H9 (cell line): ENCODE measurements at regions not wholly inside any gene's neighbourhood (a gene's known extent, or its start where the extent isn't known, plus 50 kb on each side); places are given as distances from the start of the nearest gene placed in this dataset.

ENCODE experiments used
- DNase-seq: peaks from one replicate; pipeline ENCODE4 v3.0.0-alpha.2; 2017
- H2AFZ ChIP-seq: one replicate; pipeline ENCODE4 v1.6.1; 2013; ENCODE audit warnings: mild to moderate bottlenecking, low read length, control low read depth, moderate library complexity
- H2AK5ac ChIP-seq: 2 replicates; pipeline ENCODE4 v1.6.1; 2013; ENCODE audit warnings: low read length, control low read depth, mixed read lengths; ENCODE audit not compliant: insufficient read length
- H2BK120ac ChIP-seq: one replicate; pipeline ENCODE4 v1.6.1; 2013; ENCODE audit warnings: low read depth, mild to moderate bottlenecking, low read length, control low read depth, inconsistent platforms; ENCODE audit not compliant: poor library complexity, severe bottlenecking
- H2BK12ac ChIP-seq: 2 replicates; pipeline ENCODE4 v1.6.1; 2013; ENCODE audit warnings: low read length, control low read depth, mixed read lengths, low read depth; ENCODE audit not compliant: insufficient read length
- H2BK15ac ChIP-seq: 2 replicates; pipeline ENCODE4 v1.6.1; 2013; ENCODE audit warnings: low read depth, low read length, control low read depth
- H2BK20ac ChIP-seq: one replicate; pipeline ENCODE4 v1.6.1; 2013; ENCODE audit warnings: low read depth, mild to moderate bottlenecking, low read length, control low read depth, inconsistent platforms; ENCODE audit not compliant: poor library complexity, severe bottlenecking
- H2BK5ac ChIP-seq: 2 replicates; pipeline ENCODE4 v1.6.1; 2013; ENCODE audit warnings: low read length, control low read depth, mixed read lengths; ENCODE audit not compliant: insufficient read length
- H3K14ac ChIP-seq: 2 replicates; pipeline ENCODE4 v1.6.1; 2013; ENCODE audit warnings: low read length, control low read depth; ENCODE audit not compliant: insufficient read depth
- H3K18ac ChIP-seq: 2 replicates; pipeline ENCODE4 v1.6.1; 2013; ENCODE audit warnings: low read depth, mild to moderate bottlenecking, mixed read lengths, low read length, control low read depth; ENCODE audit not compliant: insufficient read length
- H3K23ac ChIP-seq: 2 replicates; pipeline ENCODE4 v1.6.1; 2013; ENCODE audit warnings: low read length, control low read depth, mixed read lengths, low read depth; ENCODE audit not compliant: insufficient read length
- H3K23me2 ChIP-seq: 2 replicates; pipeline ENCODE4 v1.6.1; 2013; ENCODE audit warnings: low read depth, mild to moderate bottlenecking, mixed read lengths, low read length, control low read depth; ENCODE audit not compliant: insufficient read length, poor library complexity, severe bottlenecking
- H3K27ac ChIP-seq: 2 replicates; pipeline ENCODE4 v1.5.1; 2013; ENCODE audit warnings: low read length, control low read depth, mixed read lengths, low read depth; ENCODE audit not compliant: insufficient read length
- H3K27me3 ChIP-seq: 2 replicates; pipeline ENCODE4 v1.6.1; 2013; ENCODE audit warnings: low read length, control low read depth, inconsistent platforms; ENCODE audit not compliant: insufficient read depth
- H3K4ac ChIP-seq: 2 replicates; pipeline ENCODE4 v1.6.1; 2013; ENCODE audit warnings: low read depth, mild to moderate bottlenecking, control low read depth, inconsistent platforms, low read length, moderate library complexity
- H3K4me1 ChIP-seq: 2 replicates; pipeline ENCODE4 v1.6.1; 2013; ENCODE audit warnings: low read length, control low read depth, inconsistent platforms; ENCODE audit not compliant: insufficient read depth
- H3K4me2 ChIP-seq: 2 replicates; pipeline ENCODE4 v1.6.1; 2013; ENCODE audit warnings: low read length, control low read depth, mixed read lengths; ENCODE audit not compliant: insufficient read length, insufficient read depth
- H3K56ac ChIP-seq: 2 replicates; pipeline ENCODE4 v1.6.1; 2013; ENCODE audit warnings: low read depth, mild to moderate bottlenecking, mixed read lengths, low read length, control low read depth; ENCODE audit not compliant: insufficient read length
- H3K79me1 ChIP-seq: 2 replicates; pipeline ENCODE4 v1.6.1; 2013; ENCODE audit warnings: low read depth, mild to moderate bottlenecking, moderate library complexity, low read length, control low read depth, inconsistent platforms; ENCODE audit not compliant: insufficient read depth, poor library complexity, severe bottlenecking
- H3K79me2 ChIP-seq: 2 replicates; pipeline ENCODE4 v1.6.1; 2013; ENCODE audit warnings: low read length, control low read depth, inconsistent platforms; ENCODE audit not compliant: insufficient read depth
- H3K9ac ChIP-seq: 2 replicates; pipeline ENCODE4 v1.6.1; 2013; ENCODE audit warnings: low read length, control low read depth, mixed read lengths; ENCODE audit not compliant: insufficient read length; ENCODE audit errors: extremely low read depth
- H3K9me3 ChIP-seq: one replicate; pipeline ENCODE4 v1.6.1; 2013; ENCODE audit warnings: low read depth, low read length, inconsistent platforms; ENCODE audit not compliant: control insufficient read depth
- H3T11ph ChIP-seq: one replicate; pipeline ENCODE4 v1.6.1; 2013; ENCODE audit warnings: mild to moderate bottlenecking, low read length, control low read depth, inconsistent platforms
- H4K20me1 ChIP-seq: one replicate; pipeline ENCODE4 v1.6.1; 2013; ENCODE audit not compliant: control insufficient read depth, insufficient read length, insufficient read depth
- H4K5ac ChIP-seq: 2 replicates; pipeline ENCODE4 v1.6.1; 2013; ENCODE audit warnings: low read depth, mild to moderate bottlenecking, mixed read lengths, low read length, control low read depth; ENCODE audit not compliant: insufficient read length
- H4K8ac ChIP-seq: replicated peaks from 2 replicates; pipeline ENCODE4 v1.6.1; 2013; ENCODE audit warnings: low read length, control low read depth, mixed read lengths, low read depth; ENCODE audit not compliant: insufficient read length
- H4K91ac ChIP-seq: 2 replicates; pipeline ENCODE4 v1.6.1; 2013; ENCODE audit warnings: low read depth, mild to moderate bottlenecking, moderate library complexity, mixed read lengths, low read length, control low read depth; ENCODE audit not compliant: insufficient read length
- H3K27ac Mint-ChIP-seq, 3 experiments: 2 replicates in 2 of 3; 3 replicates in 1 of 3; pipeline ENCODE4 v1.8.0; 2020 to 2021; ENCODE audit warnings: mixed read lengths in 3 of 3, mild to moderate bottlenecking in 1 of 3, moderate library complexity in 1 of 3
- H3K27me3 Mint-ChIP-seq: 2 replicates; pipeline ENCODE4 v1.8.0; 2021; ENCODE audit warnings: low read depth, mild to moderate bottlenecking, moderate library complexity, mixed read lengths
- H3K36me3 Mint-ChIP-seq, 3 experiments: 2 replicates in 2 of 3; 3 replicates in 1 of 3; pipeline ENCODE4 v1.8.0; 2020 to 2021; ENCODE audit warnings: low read depth in 3 of 3, mixed read lengths in 3 of 3; ENCODE audit not compliant: insufficient read depth in 1 of 3
- H3K4me1 Mint-ChIP-seq, 2 experiments: 2 replicates each; pipeline ENCODE4 v1.8.0; 2020; ENCODE audit warnings: mixed read lengths in 2 of 2
- H3K4me3 Mint-ChIP-seq, 2 experiments: 2 replicates in 1 of 2; 3 replicates in 1 of 2; pipeline ENCODE4 v1.8.0; 2020 to 2021; ENCODE audit warnings: mild to moderate bottlenecking in 2 of 2, mixed read lengths in 2 of 2, moderate library complexity in 1 of 2
- H3K9me3 Mint-ChIP-seq, 2 experiments: 2 replicates in 1 of 2; 3 replicates in 1 of 2; pipeline ENCODE4 v1.8.0; 2020; ENCODE audit warnings: mild to moderate bottlenecking in 2 of 2, mixed read lengths in 2 of 2, moderate library complexity in 1 of 2
- CTCF ChIP-seq: fragments of 200-600 bp; sonication (generic); conservative IDR thresholded peaks from 3 replicates; pipeline ENCODE4 v1.8.0; 2021; ENCODE audit warnings: antibody characterized with exemption, mild to moderate bottlenecking
- WGBS: extraction: QIAGEN DNeasy Blood & Tissue Kit; methylation state at CpG from one replicate; pipeline ENCODE4 v1.1.7; 2013; ENCODE audit warnings: missing lambda C conversion rate, low lambda C conversion rate, mixed read lengths; ENCODE audit not compliant: insufficient read length; ENCODE audit errors: extremely low coverage; 5-methylcytosine and 5-hydroxymethylcytosine counted together

DNA sequence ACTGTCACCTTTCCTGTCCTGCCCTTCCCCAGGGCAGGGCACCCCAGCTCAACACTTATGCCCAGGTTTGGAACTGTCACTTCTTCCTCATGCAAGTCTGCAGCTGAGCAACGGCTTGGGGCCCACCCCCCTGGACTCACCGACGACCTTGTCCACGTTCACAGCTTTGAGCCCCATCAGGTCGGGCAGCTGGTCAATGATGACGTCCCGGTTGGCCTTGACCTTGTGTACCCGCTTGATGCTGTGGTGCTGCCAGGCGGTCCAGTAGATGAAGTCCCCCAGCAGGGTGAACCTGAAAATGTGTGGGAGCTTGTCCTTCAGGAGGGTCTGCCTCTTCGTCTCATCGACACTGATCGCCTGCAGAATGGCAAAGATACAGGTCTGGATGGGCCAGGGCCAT is 135.0 kb downstream of the CRYBB2 start:
- H3K4ac ChIP-seq: no peak overlapping the region
- H4K8ac ChIP-seq: no peak overlapping the region
- no peak overlapping the region for H2AK5ac ChIP-seq
- no peak overlapping the region; a peak in 1 of 7 replicates for H3K27ac Mint-ChIP-seq
- no peaks in the 10 kb centered on the region for H3K4me1 Mint-ChIP-seq
- no peaks in the 10 kb centered on the region for H3K79me2 ChIP-seq
- peaks cover 22 to 54% (median 47%) of the 10 kb centered on the region in 3 experiments for H3K36me3 Mint-ChIP-seq
- no peaks in the 10 kb centered on the region for H3K4me1 ChIP-seq
- no peak overlapping the region for H3T11ph ChIP-seq
- no peaks in the 10 kb centered on the region for H3K27me3 ChIP-seq
- TF ChIP-seq CTCF: no peak
- H3K27me3 Mint-ChIP-seq: no peaks in the 10 kb centered on the region
- H3K27ac ChIP-seq: no peak overlapping the region
- no peak overlapping the region for H3K4me2 ChIP-seq
- no peak overlapping the region for H2BK20ac ChIP-seq
- no peak overlapping the region for H3K23ac ChIP-seq
- H2BK15ac ChIP-seq: no peak overlapping the region
- DNase-seq: no peak
- no peaks in the 10 kb centered on the region for H3K79me1 ChIP-seq
- no peak overlapping the region for H2BK12ac ChIP-seq
- no peak overlapping the region for H4K5ac ChIP-seq
- H3K18ac ChIP-seq: no peak overlapping the region
- H2AFZ ChIP-seq: no peak overlapping the region
- H3K56ac ChIP-seq: no peak overlapping the region
- H3K23me2 ChIP-seq: no peaks in the 10 kb centered on the region
- no CpG with 5 or more reads among the region's 12 CpGs for WGBS
- no peaks in the 10 kb centered on the region for H3K9me3 ChIP-seq
- H2BK120ac ChIP-seq: no peak overlapping the region
- H3K14ac ChIP-seq: no peak overlapping the region
- H3K4me3 Mint-ChIP-seq: no peak overlapping the region
- peaks cover 0 to under 1% of the 10 kb centered on the region in 2 experiments; a peak in 1 of 5 replicates for H3K9me3 Mint-ChIP-seq
- peaks cover 2% of the 10 kb centered on the region for H4K20me1 ChIP-seq
- H4K91ac ChIP-seq: no peak overlapping the region
- H3K9ac ChIP-seq: no peak overlapping the region
- H2BK5ac ChIP-seq: no peak overlapping the region
